Kidney glomerular epithelial cell (primary cell): ENCODE measurements at regions not wholly inside any gene's neighbourhood (a gene's known extent, or its start where the extent isn't known, plus 50 kb on each side); places are given as distances from the start of the nearest gene placed in this dataset.

ENCODE experiments used
- DNase-seq: peaks from one replicate; lab custom pipeline; 2025; lab: John Stamatoyannopoulos, UW

GRCh38 chr4:112847781-112848180, 201.7 kb upstream of the ANK2 start:
- no peak for DNase-seq

- no peak for DNase-seq
Observed at GRCh38 chr4:112848911-112849310, 200.5 kb upstream of the ANK2 start.

GRCh38 chr4:112852601-112853000, 196.9 kb upstream of the ANK2 start:
- DNase-seq, result no peak

GRCh38 chr4:112853662-112854256, 195.7 kb upstream of the ANK2 start:
- no peak for DNase-seq

- no peak for DNase-seq
Observed at GRCh38 chr4:112854420-112854819, 195.0 kb upstream of the ANK2 start.

- no peak for DNase-seq
Observed at GRCh38 chr4:112855058-112855457, 194.4 kb upstream of the ANK2 start.

GRCh38 chr4:112857461-112857860, 192.0 kb upstream of the ANK2 start:
- DNase-seq, result peak; percentile 87

GRCh38 chr4:112858751-112859150, 190.7 kb upstream of the ANK2 start:
- DNase-seq, result no peak

GRCh38 chr4:112859456-112860184, 189.8 kb upstream of the ANK2 start:
- DNase-seq, result no peak

- DNase-seq, result no peak
Observed at GRCh38 chr4:112860830-112861690, 188.4 kb upstream of the ANK2 start.

GRCh38 chr4:112861691-112862674, 187.5 kb upstream of the ANK2 start:
- DNase-seq, result no peak

- DNase-seq, result no peak
Observed at GRCh38 chr4:112865443-112865842, 184.0 kb upstream of the ANK2 start.

- DNase-seq, result no peak
Observed at GRCh38 chr4:112876316-112876715, 173.1 kb upstream of the ANK2 start.

GRCh38 chr4:112881842-112882241, 167.6 kb upstream of the ANK2 start:
- no peak for DNase-seq

- no peak for DNase-seq
Observed at GRCh38 chr4:112882286-112882685, 167.2 kb upstream of the ANK2 start.

GRCh38 chr4:112884406-112884805, 165.0 kb upstream of the ANK2 start:
- no peak for DNase-seq

GRCh38 chr4:112885897-112886296, 163.6 kb upstream of the ANK2 start:
- no peak for DNase-seq

GRCh38 chr4:112888622-112889021, 160.8 kb upstream of the ANK2 start:
- no peak for DNase-seq

- DNase-seq, result no peak
Observed at GRCh38 chr4:112889199-112889598, 160.3 kb upstream of the ANK2 start.

GRCh38 chr4:112889619-112890527, 159.6 kb upstream of the ANK2 start:
- DNase-seq, result peak; percentile 26

GRCh38 chr4:112894480-112894879, 155.0 kb upstream of the ANK2 start:
- DNase-seq, result no peak
